ENCODE measurements at regions not wholly inside any gene's neighbourhood (a gene's known extent, or its start where the extent isn't known, plus 50 kb on each side); places are given as distances from the start of the nearest gene placed in this dataset.

GRCh38 chr2:51258301-51258700 is 226.4 kb upstream of the NRXN1 start:
- Histone ChIP-seq H3K27ac (no peak overlapping the region), H3K9me3 (no peaks in the 10 kb centered on the region), H3K4me3 (no peak overlapping the region), H3K27me3 (no peaks in the 10 kb centered on the region), H3K36me3 (no peaks in the 10 kb centered on the region), H3K4me1 (no peaks in the 10 kb centered on the region)
- DNase-seq: no peak
- intact Hi-C loops (cut with DNase I): no loop called here
- TF ChIP-seq CTCF (IDR thresholded peaks at IDR 0.05): no peak
- ATAC-seq: no peak

- no peak for ATAC-seq
- H3K4me3 ChIP-seq: no peak overlapping the region
- no peak for TF ChIP-seq CTCF (IDR thresholded peaks at IDR 0.05)
- intact Hi-C loops (cut with DNase I): no loop called here
- no peak for DNase-seq
- no peak overlapping the region for H3K27ac ChIP-seq
- H3K27me3 ChIP-seq: no peaks in the 10 kb centered on the region
- H3K4me1 ChIP-seq: no peaks in the 10 kb centered on the region
- H3K9me3 ChIP-seq: no peaks in the 10 kb centered on the region
- no peaks in the 10 kb centered on the region for H3K36me3 ChIP-seq
Observed at GRCh38 chr2:51256736-51257135, 224.8 kb upstream of the NRXN1 start.

- Histone ChIP-seq H3K9me3 (peaks cover 0 to 4% of the 10 kb centered on the region in 2 donors), H3K36me3 (no peaks in the 10 kb centered on the region), H3K27ac (no peak overlapping the region), H3K4me1 (no peaks in the 10 kb centered on the region), H3K4me3 (no peak overlapping the region), H3K27me3 (no peaks in the 10 kb centered on the region)
- ATAC-seq (no peak), DNase-seq (peak in 1 of 4 donors; percentile 13)
- intact Hi-C loops (cut with DNase I): no loop called here
- TF ChIP-seq CTCF (IDR thresholded peaks at IDR 0.05): no peak
Observed at GRCh38 chr2:51251356-51251755, 219.4 kb upstream of the NRXN1 start.

- H3K36me3 ChIP-seq: no peaks in the 10 kb centered on the region
- ATAC-seq: no peak
- intact Hi-C loops (cut with DNase I): no loop called here
- peaks cover 0 to 4% of the 10 kb centered on the region in 2 donors for H3K9me3 ChIP-seq
- H3K4me3 ChIP-seq: no peak overlapping the region
- H3K4me1 ChIP-seq: no peaks in the 10 kb centered on the region
- no peaks in the 10 kb centered on the region for H3K27me3 ChIP-seq
- no peak overlapping the region for H3K27ac ChIP-seq
- DNase-seq: no peak
- no peak for TF ChIP-seq CTCF (IDR thresholded peaks at IDR 0.05)
Observed at GRCh38 chr2:51247252-51247805, 215.4 kb upstream of the NRXN1 start.

- H3K27me3 ChIP-seq: no peaks in the 10 kb centered on the region
- no peak for TF ChIP-seq CTCF (IDR thresholded peaks at IDR 0.05)
- intact Hi-C loops (cut with DNase I): no loop called here
- DNase-seq: no peak
- H3K36me3 ChIP-seq: no peaks in the 10 kb centered on the region
- ATAC-seq: no peak
- no peaks in the 10 kb centered on the region for H3K9me3 ChIP-seq
- no peak overlapping the region for H3K27ac ChIP-seq
- no peak overlapping the region for H3K4me3 ChIP-seq
- H3K4me1 ChIP-seq: no peaks in the 10 kb centered on the region
Observed at GRCh38 chr2:51243892-51244535, 212.1 kb upstream of the NRXN1 start.
